ENCODE measurements at regions not wholly inside any gene's neighbourhood (a gene's known extent, or its start where the extent isn't known, plus 50 kb on each side); places are given as distances from the start of the nearest gene placed in this dataset.

- no peak for ATAC-seq (ENCODE audit: insufficient read depth, low FRiP score)
Measured at GRCh38 chr15:31501536-31502157, 175.0 kb downstream of the KLF13 start.

GRCh38 chr15:31502541-31503229 is 176.1 kb downstream of the KLF13 start:
- H3K9ac ChIP-seq (ENCODE audit: insufficient read depth in 1 of 2, low read length in 2 of 2), result no peak overlapping the region
- ATAC-seq (ENCODE audit: insufficient read depth, low FRiP score) (no peak), DNase-seq (no peak)
- WGBS, 2 donors, result 86 to 89% methylated on average over 13 of the region's 13 CpGs
- H3K27me3 ChIP-seq (ENCODE audit: control insufficient read depth in 3 of 3, insufficient read depth in 3 of 3, low read length in 2 of 3), result no peaks in the 10 kb centered on the region
- H3K36me3 ChIP-seq (ENCODE audit: control insufficient read depth in 4 of 4, insufficient read depth in 4 of 4, low read length in 4 of 4), result no peaks in the 10 kb centered on the region
- H3K27ac ChIP-seq (ENCODE audit: low read depth in 1 of 2, low read length in 1 of 2), result no peak overlapping the region
- H3K4me3 ChIP-seq, result no peak overlapping the region
- no peaks in the 10 kb centered on the region for H3K4me1 ChIP-seq (ENCODE audit: control insufficient read depth in 5 of 5, insufficient read depth in 5 of 5, low read length in 5 of 5)
- TF ChIP-seq, protein P1, sequence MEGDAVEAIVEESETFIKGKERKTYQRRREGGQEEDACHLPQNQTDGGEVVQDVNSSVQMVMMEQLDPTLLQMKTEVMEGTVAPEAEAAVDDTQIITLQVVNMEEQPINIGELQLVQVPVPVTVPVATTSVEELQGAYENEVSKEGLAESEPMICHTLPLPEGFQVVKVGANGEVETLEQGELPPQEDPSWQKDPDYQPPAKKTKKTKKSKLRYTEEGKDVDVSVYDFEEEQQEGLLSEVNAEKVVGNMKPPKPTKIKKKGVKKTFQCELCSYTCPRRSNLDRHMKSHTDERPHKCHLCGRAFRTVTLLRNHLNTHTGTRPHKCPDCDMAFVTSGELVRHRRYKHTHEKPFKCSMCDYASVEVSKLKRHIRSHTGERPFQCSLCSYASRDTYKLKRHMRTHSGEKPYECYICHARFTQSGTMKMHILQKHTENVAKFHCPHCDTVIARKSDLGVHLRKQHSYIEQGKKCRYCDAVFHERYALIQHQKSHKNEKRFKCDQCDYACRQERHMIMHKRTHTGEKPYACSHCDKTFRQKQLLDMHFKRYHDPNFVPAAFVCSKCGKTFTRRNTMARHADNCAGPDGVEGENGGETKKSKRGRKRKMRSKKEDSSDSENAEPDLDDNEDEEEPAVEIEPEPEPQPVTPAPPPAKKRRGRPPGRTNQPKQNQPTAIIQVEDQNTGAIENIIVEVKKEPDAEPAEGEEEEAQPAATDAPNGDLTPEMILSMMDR (IDR thresholded peaks at IDR 0.05; ENCODE audit: control extremely low read depth, extremely low read depth), result no peak
- H3K9me3 ChIP-seq (ENCODE audit: control insufficient read depth in 4 of 4, insufficient read depth in 3 of 4, low read length in 3 of 4), result no peaks in the 10 kb centered on the region

More at GRCh38 chr15:31501536-31502157, 175.0 kb downstream of the KLF13 start:
- no peaks in the 10 kb centered on the region for H3K4me1 ChIP-seq (ENCODE audit: control insufficient read depth in 5 of 5, insufficient read depth in 5 of 5, low read length in 5 of 5)
- no peak overlapping the region for H3K4me3 ChIP-seq
- no peaks in the 10 kb centered on the region for H3K27me3 ChIP-seq (ENCODE audit: control insufficient read depth in 3 of 3, insufficient read depth in 3 of 3, low read length in 2 of 3)
- WGBS, 2 donors, result 94 to 95% methylated on average over 12 of the region's 12 CpGs
- no peak overlapping the region for H3K9ac ChIP-seq (ENCODE audit: insufficient read depth in 1 of 2, low read length in 2 of 2)
- no peaks in the 10 kb centered on the region for H3K36me3 ChIP-seq (ENCODE audit: control insufficient read depth in 4 of 4, insufficient read depth in 4 of 4, low read length in 4 of 4)
- H3K9me3 ChIP-seq (ENCODE audit: control insufficient read depth in 4 of 4, insufficient read depth in 3 of 4, low read length in 3 of 4), result no peaks in the 10 kb centered on the region
- no peak overlapping the region for H3K27ac ChIP-seq (ENCODE audit: low read depth in 1 of 2, low read length in 1 of 2)
- no peak for DNase-seq
- TF ChIP-seq, protein P1 (IDR thresholded peaks at IDR 0.05; ENCODE audit: control extremely low read depth, extremely low read depth), result no peak

GRCh38 chr15:31503256-31503655 is 176.6 kb downstream of the KLF13 start:
- H3K27ac ChIP-seq (ENCODE audit: low read depth in 1 of 2, low read length in 1 of 2), result no peak overlapping the region
- 85 to 92% methylated on average over 6 of the region's 6 CpGs for WGBS, 2 donors
- no peaks in the 10 kb centered on the region for H3K9me3 ChIP-seq (ENCODE audit: control insufficient read depth in 4 of 4, insufficient read depth in 3 of 4, low read length in 3 of 4)
- H3K27me3 ChIP-seq (ENCODE audit: control insufficient read depth in 3 of 3, insufficient read depth in 3 of 3, low read length in 2 of 3), result no peaks in the 10 kb centered on the region
- no peak for ATAC-seq (ENCODE audit: insufficient read depth, low FRiP score)
- DNase-seq, result no peak
- no peaks in the 10 kb centered on the region for H3K36me3 ChIP-seq (ENCODE audit: control insufficient read depth in 4 of 4, insufficient read depth in 4 of 4, low read length in 4 of 4)
- TF ChIP-seq, protein P1 (IDR thresholded peaks at IDR 0.05; ENCODE audit: control extremely low read depth, extremely low read depth), result no peak
- no peaks in the 10 kb centered on the region for H3K4me1 ChIP-seq (ENCODE audit: control insufficient read depth in 5 of 5, insufficient read depth in 5 of 5, low read length in 5 of 5)
- H3K9ac ChIP-seq (ENCODE audit: insufficient read depth in 1 of 2, low read length in 2 of 2), result no peak overlapping the region
- H3K4me3 ChIP-seq, result no peak overlapping the region

Measured in lung (tissue), 11 donors.